ENCODE measurements at regions not wholly inside any gene's neighbourhood (a gene's known extent, or its start where the extent isn't known, plus 50 kb on each side); places are given as distances from the start of the nearest gene placed in this dataset.
"Not testable (repeated sequence)": the region's sequence is repeated elsewhere in the genome, so short reads cannot be mapped to it uniquely, and the experiment has no call there.

DNA sequence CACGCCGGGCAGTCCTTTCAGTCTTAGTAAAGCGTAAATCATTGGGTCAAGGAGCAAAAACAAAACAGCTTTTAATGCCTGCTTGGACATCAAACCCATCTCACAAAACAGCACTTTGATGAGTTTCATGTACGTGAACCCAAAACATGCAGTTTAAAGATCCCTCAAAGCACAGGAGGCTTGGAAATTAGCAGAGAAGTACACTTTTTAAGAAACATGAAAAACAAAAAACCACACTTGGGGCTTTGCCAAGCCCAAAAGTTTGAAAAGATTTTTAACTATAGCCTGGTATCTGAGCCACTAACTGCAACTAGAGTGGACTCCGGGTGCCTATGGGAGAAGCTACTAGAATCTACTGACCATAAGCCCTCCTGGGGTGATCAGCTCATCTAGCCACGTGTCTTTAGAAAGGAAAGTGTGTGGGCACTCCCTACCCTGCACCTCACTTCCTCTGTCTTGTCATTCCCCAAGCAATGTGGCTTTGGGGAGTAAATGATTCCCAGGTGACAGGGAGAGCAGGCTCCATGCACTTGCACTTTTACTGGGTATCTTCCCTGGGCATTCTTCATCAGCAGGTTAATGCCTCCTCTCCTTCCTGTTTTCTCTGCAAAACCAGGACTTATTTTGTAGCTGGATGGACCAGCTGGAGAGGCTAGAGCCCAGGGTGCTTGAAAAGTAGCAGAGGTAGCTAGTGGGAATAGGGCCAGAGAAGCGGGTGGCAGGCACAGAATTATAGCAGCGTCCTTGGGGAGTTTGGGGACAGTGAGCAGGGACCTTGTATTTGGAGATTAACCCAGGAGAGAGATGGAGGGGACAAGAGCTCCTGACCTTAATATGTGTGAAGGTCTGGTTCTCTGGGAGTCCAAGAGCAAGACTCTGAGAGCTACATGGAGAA, 339.3 kb downstream of the BCL11B start:
- TF ChIP-seq PAX5 (IDR thresholded peaks at IDR 0.05; ENCODE audit: insufficient read depth, low read length, severe bottlenecking) (no peak), TAF1 (IDR thresholded peaks at IDR 0.05; ENCODE audit: low read depth, low read length) (no peak), POU2F2 (IDR thresholded peaks at IDR 0.05; ENCODE audit: low read depth, low read length) (no peak), POLR2AphosphoS5 (IDR thresholded peaks at IDR 0.05; ENCODE audit: low read depth, low read length) (no peak), POLR2A (IDR thresholded peaks at IDR 0.05; ENCODE audit: low read depth, low read length) (no peak), SPI1 (IDR thresholded peaks at IDR 0.05; ENCODE audit: low read depth, low read length) (no peak)
- no peak for FAIRE-seq
- no peak for DNase-seq (ENCODE audit: insufficient read length, low spot score)

DNA sequence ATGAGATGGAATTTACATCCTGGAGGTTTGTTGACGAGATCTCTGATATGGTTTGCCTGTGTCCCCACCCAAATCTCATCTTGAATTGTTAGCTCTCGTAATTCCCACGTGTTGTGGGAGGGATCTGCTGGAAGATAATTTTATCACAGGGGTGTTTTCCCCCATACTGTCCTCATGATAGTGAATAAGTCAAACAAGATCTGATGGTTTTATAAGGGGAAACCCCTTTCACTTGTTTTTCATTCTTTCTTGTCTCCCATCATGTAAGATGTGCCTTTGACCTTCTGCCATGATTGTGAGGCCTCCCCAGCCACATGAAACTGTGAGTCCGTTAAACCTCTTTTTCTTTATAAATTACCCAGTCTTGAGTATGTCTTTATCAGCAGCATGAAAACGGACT, 337.4 kb downstream of the BCL11B start:
- FAIRE-seq; DNase-seq (ENCODE audit: insufficient read length, low spot score): not testable (repeated sequence)

DNA sequence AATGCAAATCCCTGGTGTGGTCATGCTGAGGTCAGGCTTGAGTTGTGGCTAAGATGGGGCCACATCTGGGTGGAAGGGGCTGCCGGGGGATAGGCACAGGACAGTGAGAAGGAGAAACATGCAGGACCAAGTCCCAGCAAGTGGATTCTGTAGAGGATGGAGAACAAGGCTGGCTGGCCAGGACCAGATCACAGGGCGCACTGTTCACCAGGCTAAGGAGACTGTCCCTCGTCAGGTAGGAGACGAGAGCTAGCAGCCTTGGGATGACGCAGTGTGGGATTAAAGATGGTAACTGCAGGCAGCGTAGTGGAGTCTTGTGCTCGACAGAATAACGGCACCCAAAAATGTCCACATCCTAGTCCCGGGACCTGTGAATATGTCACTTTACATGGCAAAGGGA, 336.1 kb downstream of the BCL11B start:
- FAIRE-seq, result no peak
- DNase-seq (ENCODE audit: insufficient read length, low spot score), result no peak
- TF ChIP-seq POLR2AphosphoS5 (IDR thresholded peaks at IDR 0.05; ENCODE audit: low read depth, low read length) (no peak), POLR2A (IDR thresholded peaks at IDR 0.05; ENCODE audit: low read depth, low read length) (no peak), PAX5 (IDR thresholded peaks at IDR 0.05; ENCODE audit: insufficient read depth, low read length, severe bottlenecking) (no peak), TAF1 (IDR thresholded peaks at IDR 0.05; ENCODE audit: low read depth, low read length) (no peak), SPI1 (IDR thresholded peaks at IDR 0.05; ENCODE audit: low read depth, low read length) (no peak), POU2F2 (IDR thresholded peaks at IDR 0.05; ENCODE audit: low read depth, low read length) (no peak)

DNA sequence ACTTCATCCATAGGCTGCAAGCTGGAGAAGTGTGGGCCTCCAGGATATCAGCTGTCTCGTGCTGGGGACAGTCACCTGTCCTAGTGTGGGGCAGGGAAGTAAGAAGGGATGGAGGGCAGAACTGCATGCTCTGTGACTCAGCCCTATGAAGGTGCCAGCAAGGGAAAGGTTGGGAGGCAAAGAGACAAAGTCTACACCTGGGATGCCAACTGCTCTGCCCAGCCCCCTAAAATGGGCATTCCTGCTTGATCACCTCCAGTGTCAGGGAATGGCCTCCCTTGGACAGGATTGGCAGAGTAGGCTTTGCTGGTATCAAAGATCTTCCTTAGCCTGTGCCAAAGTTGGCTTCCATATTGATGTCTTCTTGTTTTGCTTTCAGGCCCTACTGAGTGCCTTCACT, 335.0 kb downstream of the BCL11B start:
- no peak for TF ChIP-seq SPI1 (IDR thresholded peaks at IDR 0.05; ENCODE audit: low read depth, low read length)
- no peak for TF ChIP-seq TAF1 (IDR thresholded peaks at IDR 0.05; ENCODE audit: low read depth, low read length)
- TF ChIP-seq POLR2A (IDR thresholded peaks at IDR 0.05; ENCODE audit: low read depth, low read length), result no peak
- no peak for TF ChIP-seq PAX5 (IDR thresholded peaks at IDR 0.05; ENCODE audit: insufficient read depth, low read length, severe bottlenecking)
- no peak for TF ChIP-seq POU2F2 (IDR thresholded peaks at IDR 0.05; ENCODE audit: low read depth, low read length)
- TF ChIP-seq POLR2AphosphoS5 (IDR thresholded peaks at IDR 0.05; ENCODE audit: low read depth, low read length), result no peak
- FAIRE-seq (no peak), DNase-seq (ENCODE audit: insufficient read length, low spot score) (no peak)

DNA sequence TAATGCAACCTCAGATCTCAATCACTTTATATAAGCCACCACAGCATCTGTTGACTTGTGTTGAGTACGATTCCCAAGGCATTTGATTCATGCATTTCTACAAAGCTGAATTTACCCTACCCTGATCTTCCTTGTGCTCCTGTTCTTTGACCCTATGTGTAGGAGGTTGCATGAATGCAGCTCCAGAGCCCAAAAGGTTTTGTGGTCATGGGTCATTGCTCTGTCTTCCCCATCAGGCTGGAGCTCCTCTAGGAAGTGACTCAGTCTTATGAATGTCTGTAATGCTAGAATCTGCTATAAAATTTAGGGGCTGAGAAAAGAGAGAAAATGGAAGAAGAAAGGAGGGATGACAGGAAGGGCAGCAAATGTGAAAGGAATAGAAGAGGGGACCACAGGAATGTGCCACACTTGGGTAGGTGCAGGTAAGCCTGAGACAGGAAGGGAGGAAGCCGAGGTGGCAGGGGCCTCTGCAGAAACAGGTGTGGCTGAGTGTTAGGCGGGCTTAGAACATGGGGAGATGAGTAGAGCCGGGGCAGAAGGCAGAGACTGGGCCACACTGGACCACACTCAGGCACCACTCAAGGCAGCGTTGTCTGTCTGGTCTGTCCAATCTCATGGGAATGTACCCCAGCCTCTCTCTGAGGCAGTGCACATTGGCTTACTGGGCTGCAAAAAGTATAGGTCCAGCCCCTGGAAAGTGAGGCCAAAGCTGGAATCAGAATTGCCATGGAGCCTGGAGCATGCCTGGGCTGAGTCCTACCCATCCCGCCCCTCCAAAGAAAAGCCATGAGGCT, 334.1 kb downstream of the BCL11B start:
- no peak for TF ChIP-seq PAX5 (IDR thresholded peaks at IDR 0.05; ENCODE audit: insufficient read depth, low read length, severe bottlenecking)
- no peak for TF ChIP-seq TAF1 (IDR thresholded peaks at IDR 0.05; ENCODE audit: low read depth, low read length)
- TF ChIP-seq POU2F2 (IDR thresholded peaks at IDR 0.05; ENCODE audit: low read depth, low read length), result no peak
- TF ChIP-seq POLR2A (IDR thresholded peaks at IDR 0.05; ENCODE audit: low read depth, low read length), result no peak
- no peak for TF ChIP-seq SPI1 (IDR thresholded peaks at IDR 0.05; ENCODE audit: low read depth, low read length)
- TF ChIP-seq POLR2AphosphoS5 (IDR thresholded peaks at IDR 0.05; ENCODE audit: low read depth, low read length), result no peak
- DNase-seq (ENCODE audit: insufficient read length, low spot score) (no peak), FAIRE-seq (no peak)

DNA sequence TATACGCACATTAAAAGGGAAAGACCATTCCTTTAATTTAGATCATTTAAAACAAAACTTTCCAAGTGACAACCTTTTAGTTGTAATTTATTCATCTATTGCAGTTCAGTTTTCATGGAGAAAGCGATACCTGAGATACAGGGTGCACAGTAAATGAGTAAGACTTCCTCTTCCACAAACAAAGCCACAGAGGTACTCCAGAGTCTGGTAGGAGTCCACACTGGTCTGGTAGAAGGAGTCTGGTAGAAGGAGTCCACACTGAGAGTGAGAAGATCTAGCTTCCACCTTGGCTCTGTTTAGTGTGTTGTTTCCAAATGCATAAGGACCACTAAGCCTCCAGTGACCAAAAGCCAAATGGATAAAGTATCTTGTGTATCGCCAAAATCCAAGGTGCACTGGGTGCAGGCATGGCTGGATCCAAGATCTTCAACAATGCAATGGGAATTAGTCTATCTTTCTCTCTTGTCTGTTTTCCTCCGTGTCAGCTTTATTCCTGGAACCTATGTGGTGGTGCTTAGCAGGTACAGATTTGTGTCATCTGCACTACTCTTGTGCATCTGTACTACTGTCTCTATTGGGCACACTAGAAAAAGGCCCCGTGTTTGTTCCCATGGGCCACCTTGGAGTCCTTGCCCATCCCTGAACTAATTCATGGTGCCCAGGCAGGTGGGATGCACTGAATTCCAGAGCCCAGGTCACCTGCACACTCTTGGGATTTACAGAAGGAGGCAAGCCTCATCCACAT, 331.1 kb downstream of the BCL11B start:
- FAIRE-seq, result no peak

DNA sequence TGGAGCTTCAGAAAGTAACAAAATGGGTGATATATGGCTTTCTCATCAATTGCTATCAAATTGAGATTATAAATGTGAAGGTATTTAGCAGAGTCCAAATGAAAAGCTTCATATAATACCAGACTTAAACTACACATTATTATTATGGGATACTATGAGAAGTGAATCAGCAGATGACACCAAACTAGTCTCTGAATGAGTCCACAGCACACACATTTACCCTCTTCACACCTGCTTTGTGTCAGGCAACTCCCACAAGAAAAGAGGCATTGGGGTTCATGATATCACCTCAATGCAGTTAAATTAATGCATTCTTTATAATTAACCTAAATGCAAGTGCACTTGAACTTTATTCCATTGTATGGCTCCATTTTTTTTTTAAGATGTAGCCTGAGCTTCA, 330.5 kb downstream of the BCL11B start:
- no peak for FAIRE-seq
- DNase-seq (ENCODE audit: insufficient read length, low spot score), result no peak
- TF ChIP-seq SPI1 (IDR thresholded peaks at IDR 0.05; ENCODE audit: low read depth, low read length) (no peak), POU2F2 (IDR thresholded peaks at IDR 0.05; ENCODE audit: low read depth, low read length) (no peak), TAF1 (IDR thresholded peaks at IDR 0.05; ENCODE audit: low read depth, low read length) (no peak), PAX5 (IDR thresholded peaks at IDR 0.05; ENCODE audit: insufficient read depth, low read length, severe bottlenecking) (no peak), POLR2A (IDR thresholded peaks at IDR 0.05; ENCODE audit: low read depth, low read length) (no peak)

More for the DNA sequence above, 331.1 kb downstream of the BCL11B start:
- no peak for DNase-seq (ENCODE audit: insufficient read length, low spot score)
- no peak for TF ChIP-seq TAF1 (IDR thresholded peaks at IDR 0.05; ENCODE audit: low read depth, low read length)
- no peak for TF ChIP-seq POLR2A (IDR thresholded peaks at IDR 0.05; ENCODE audit: low read depth, low read length)
- TF ChIP-seq PAX5 (IDR thresholded peaks at IDR 0.05; ENCODE audit: insufficient read depth, low read length, severe bottlenecking), result no peak
- no peak for TF ChIP-seq POLR2AphosphoS5 (IDR thresholded peaks at IDR 0.05; ENCODE audit: low read depth, low read length)
- TF ChIP-seq POU2F2 (IDR thresholded peaks at IDR 0.05; ENCODE audit: low read depth, low read length), result no peak
- no peak for TF ChIP-seq SPI1 (IDR thresholded peaks at IDR 0.05; ENCODE audit: low read depth, low read length)

DNA sequence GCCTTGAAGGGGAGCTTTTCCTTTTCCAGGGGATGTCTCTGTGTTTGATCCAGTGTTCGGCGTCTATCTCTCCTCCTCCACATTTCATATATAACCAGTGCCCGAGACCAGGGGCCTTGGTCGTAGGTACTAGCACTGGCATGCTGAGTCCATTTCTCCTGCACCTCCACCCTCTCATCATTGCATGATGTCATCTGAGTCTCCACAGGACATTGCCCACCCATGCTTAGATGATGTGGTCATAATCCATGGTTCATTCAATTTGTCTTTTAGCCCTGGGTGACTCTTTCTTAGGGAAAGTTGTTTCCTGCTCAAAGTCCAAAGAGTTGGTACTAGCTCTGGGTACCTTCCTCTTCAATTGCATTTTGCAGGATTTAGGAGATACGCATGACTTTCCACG, 328.1 kb downstream of the BCL11B start:
- DNase-seq (ENCODE audit: insufficient read length, low spot score) (no peak), FAIRE-seq (no peak)
- TF ChIP-seq POLR2A (IDR thresholded peaks at IDR 0.05; ENCODE audit: low read depth, low read length), result no peak
- no peak for TF ChIP-seq POU2F2 (IDR thresholded peaks at IDR 0.05; ENCODE audit: low read depth, low read length)
- TF ChIP-seq TAF1 (IDR thresholded peaks at IDR 0.05; ENCODE audit: low read depth, low read length), result no peak
- no peak for TF ChIP-seq POLR2AphosphoS5 (IDR thresholded peaks at IDR 0.05; ENCODE audit: low read depth, low read length)
- TF ChIP-seq SPI1 (IDR thresholded peaks at IDR 0.05; ENCODE audit: low read depth, low read length), result no peak
- no peak for TF ChIP-seq PAX5 (IDR thresholded peaks at IDR 0.05; ENCODE audit: insufficient read depth, low read length, severe bottlenecking)

DNA sequence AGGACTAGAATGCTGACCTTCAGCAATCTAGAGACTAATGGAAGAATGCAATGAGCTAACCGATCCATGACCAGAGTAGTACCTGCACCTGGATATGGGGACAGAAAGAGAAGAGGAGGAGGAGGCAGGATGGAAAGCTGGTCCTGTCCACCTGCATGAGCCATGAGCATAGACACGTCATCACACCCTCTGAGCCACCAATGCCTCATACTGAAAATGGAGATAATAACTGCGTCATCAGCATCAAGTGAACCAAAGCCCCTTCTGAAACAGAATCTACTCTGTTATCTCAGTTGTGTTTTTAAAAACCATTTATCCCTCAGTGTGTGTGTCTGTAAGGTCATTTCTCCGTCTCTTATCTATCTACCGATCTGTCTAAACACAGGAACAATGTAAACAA, 327.0 kb downstream of the BCL11B start:
- TF ChIP-seq TAF1 (IDR thresholded peaks at IDR 0.05; ENCODE audit: low read depth, low read length), result no peak
- TF ChIP-seq POLR2AphosphoS5 (IDR thresholded peaks at IDR 0.05; ENCODE audit: low read depth, low read length), result no peak
- no peak for TF ChIP-seq POLR2A (IDR thresholded peaks at IDR 0.05; ENCODE audit: low read depth, low read length)
- no peak for TF ChIP-seq POU2F2 (IDR thresholded peaks at IDR 0.05; ENCODE audit: low read depth, low read length)
- TF ChIP-seq SPI1 (IDR thresholded peaks at IDR 0.05; ENCODE audit: low read depth, low read length), result no peak
- no peak for TF ChIP-seq PAX5 (IDR thresholded peaks at IDR 0.05; ENCODE audit: insufficient read depth, low read length, severe bottlenecking)
- DNase-seq (ENCODE audit: insufficient read length, low spot score) (no peak), FAIRE-seq (no peak)

Data from GM12891 (cell line).